Ovary (tissue), 3 donors: ENCODE measurements at regions not wholly inside any gene's neighbourhood (a gene's known extent, or its start where the extent isn't known, plus 50 kb on each side); places are given as distances from the start of the nearest gene placed in this dataset.

Source experiments
- EP300 ChIP-seq: sonication (generic); formaldehyde crosslinking; IDR thresholded peaks from one replicate; pipeline ENCODE4 v1.6.1; 2017; ENCODE audit warnings: antibody characterized with exemption
- POLR2A ChIP-seq: fragments of 450-650 bp; IDR thresholded peaks from one replicate; pipeline ENCODE4 v1.6.1; 2017; ENCODE audit warnings: antibody characterized with exemption, mild to moderate bottlenecking, moderate library complexity
- TF ChIP-seq, protein P1 (sequence below), 3 donors: fragments of 450-650 bp in 2 of 3; fragments of 200-600 bp in 1 of 3; IDR thresholded peaks; one replicate each; pipeline versions ENCODE4 v1.5.1 to v1.8.0; 2016 to 2022; ENCODE audit warnings: antibody characterized with exemption in 3 of 3, mild to moderate bottlenecking in 1 of 3
- donor health status: DM: no; HTN: no; CAD: no.

DNA sequence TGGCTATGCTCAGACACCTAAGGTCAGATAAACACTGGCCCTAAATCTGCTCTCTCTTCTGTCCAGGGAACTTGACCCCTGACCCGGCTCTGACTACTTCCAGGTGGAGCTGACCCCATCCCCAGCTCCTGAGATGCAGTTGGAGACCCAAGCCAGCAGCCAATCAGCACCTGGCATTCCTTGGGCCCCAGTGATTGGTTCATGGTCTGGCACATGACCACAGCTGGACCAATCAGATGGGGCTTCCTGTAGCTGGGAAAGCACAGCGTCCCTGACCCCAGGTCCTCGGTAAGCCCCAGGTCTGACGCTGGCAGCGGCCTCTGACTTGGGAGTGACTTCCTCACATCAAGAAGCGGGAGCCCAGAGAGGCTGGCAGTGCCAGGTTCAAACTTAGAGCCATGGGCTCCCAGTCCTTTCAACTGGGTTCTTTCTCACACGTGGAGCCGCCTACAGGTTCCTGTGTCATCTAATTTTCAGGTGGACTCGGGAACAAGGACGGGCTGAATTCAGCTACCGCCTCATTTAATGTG lies 915.4 kb upstream of the TMEM132C start:
- TF ChIP-seq, protein P1, sequence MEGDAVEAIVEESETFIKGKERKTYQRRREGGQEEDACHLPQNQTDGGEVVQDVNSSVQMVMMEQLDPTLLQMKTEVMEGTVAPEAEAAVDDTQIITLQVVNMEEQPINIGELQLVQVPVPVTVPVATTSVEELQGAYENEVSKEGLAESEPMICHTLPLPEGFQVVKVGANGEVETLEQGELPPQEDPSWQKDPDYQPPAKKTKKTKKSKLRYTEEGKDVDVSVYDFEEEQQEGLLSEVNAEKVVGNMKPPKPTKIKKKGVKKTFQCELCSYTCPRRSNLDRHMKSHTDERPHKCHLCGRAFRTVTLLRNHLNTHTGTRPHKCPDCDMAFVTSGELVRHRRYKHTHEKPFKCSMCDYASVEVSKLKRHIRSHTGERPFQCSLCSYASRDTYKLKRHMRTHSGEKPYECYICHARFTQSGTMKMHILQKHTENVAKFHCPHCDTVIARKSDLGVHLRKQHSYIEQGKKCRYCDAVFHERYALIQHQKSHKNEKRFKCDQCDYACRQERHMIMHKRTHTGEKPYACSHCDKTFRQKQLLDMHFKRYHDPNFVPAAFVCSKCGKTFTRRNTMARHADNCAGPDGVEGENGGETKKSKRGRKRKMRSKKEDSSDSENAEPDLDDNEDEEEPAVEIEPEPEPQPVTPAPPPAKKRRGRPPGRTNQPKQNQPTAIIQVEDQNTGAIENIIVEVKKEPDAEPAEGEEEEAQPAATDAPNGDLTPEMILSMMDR (IDR thresholded peaks at IDR 0.05), result no peak
- no peak for TF ChIP-seq POLR2A
- no peak for TF ChIP-seq EP300
